CD4-positive, CD25-positive, alpha-beta regulatory T cell (primary cell): ENCODE measurements at regions not wholly inside any gene's neighbourhood (a gene's known extent, or its start where the extent isn't known, plus 50 kb on each side); places are given as distances from the start of the nearest gene placed in this dataset.

Experiments used
- ATAC-seq, 2 donors: fragments of 150-1000 bp; cut with Tn5 transposase; one replicate each; pipeline ENCODE4 v1.10.0; 2021; ENCODE audit warnings: low read depth in 2 of 2, moderate number of reproducible peaks in 2 of 2, moderate library complexity in 1 of 2
- DNase-seq, 3 donors: peaks; one replicate each; pipeline versions ENCODE4 v3.0.0 to v3.0.0-alpha.2; 2012 to 2022; ENCODE audit warnings: mixed read lengths in 1 of 3
- H3K27ac ChIP-seq: one replicate; pipeline ENCODE4 v1.7.0; 2013; ENCODE audit warnings: mild to moderate bottlenecking, low read length; ENCODE audit not compliant: insufficient read depth, poor library complexity, severe bottlenecking
- H3K27me3 ChIP-seq: one replicate; pipeline ENCODE4 v1.7.0; 2013; ENCODE audit warnings: low read length; ENCODE audit not compliant: control insufficient read depth, insufficient read depth
- H3K36me3 ChIP-seq: one replicate; pipeline ENCODE4 v1.7.0; 2013; ENCODE audit warnings: mild to moderate bottlenecking, low read length, moderate library complexity; ENCODE audit not compliant: control insufficient read depth, insufficient read depth
- H3K4me1 ChIP-seq: 2 replicates; pipeline ENCODE4 v1.7.0; 2013; ENCODE audit warnings: mild to moderate bottlenecking, low read length; ENCODE audit not compliant: insufficient read depth, control insufficient read depth, poor library complexity, severe bottlenecking
- H3K4me3 ChIP-seq: one replicate; pipeline ENCODE4 v1.7.0; 2013; ENCODE audit warnings: low read depth, mild to moderate bottlenecking, low read length, moderate library complexity
- H3K9me3 ChIP-seq, 2 experiments: 1 replicate in 1 of 2; 2 replicates in 1 of 2; pipeline ENCODE4 v1.7.0; 2013; ENCODE audit warnings: low read length in 2 of 2, mild to moderate bottlenecking in 1 of 2, moderate library complexity in 1 of 2; ENCODE audit not compliant: control insufficient read depth in 2 of 2
- H3K27ac Mint-ChIP-seq, 3 donors: one replicate each; pipeline ENCODE4 v1.8.0; 2020 to 2022; ENCODE audit warnings: mild to moderate bottlenecking in 3 of 3, mixed read lengths in 3 of 3, moderate library complexity in 2 of 3
- H3K27me3 Mint-ChIP-seq: one replicate; pipeline ENCODE4 v1.8.0; 2022; ENCODE audit warnings: mild to moderate bottlenecking, mixed read lengths
- H3K36me3 Mint-ChIP-seq: one replicate; pipeline ENCODE4 v1.8.0; 2020; ENCODE audit warnings: mixed read lengths
- H3K4me1 Mint-ChIP-seq, 4 donors: one replicate each; pipeline ENCODE4 v1.8.0; 2020 to 2022; ENCODE audit warnings: mixed read lengths in 4 of 4, mild to moderate bottlenecking in 1 of 4
- H3K4me3 Mint-ChIP-seq, 4 donors: one replicate each; pipeline ENCODE4 v1.8.0; 2020 to 2022; ENCODE audit warnings: mild to moderate bottlenecking in 4 of 4, mixed read lengths in 4 of 4, moderate library complexity in 3 of 4
- H3K9me3 Mint-ChIP-seq, 7 donors: one replicate each; pipeline ENCODE4 v1.8.0; 2020 to 2022; ENCODE audit warnings: mixed read lengths in 7 of 7, mild to moderate bottlenecking in 3 of 7, moderate library complexity in 2 of 7

GRCh38 chr4:11741190-11741652, 312.5 kb upstream of the HS3ST1 start:
- Histone ChIP-seq H3K27me3 (no peaks in the 10 kb centered on the region), H3K27ac (no peak overlapping the region), H3K4me3 (no peak overlapping the region), H3K9me3 (no peaks in the 10 kb centered on the region), H3K36me3 (no peaks in the 10 kb centered on the region), H3K4me1 (no peaks in the 10 kb centered on the region)
- Mint-ChIP-seq H3K36me3 (no peaks in the 10 kb centered on the region), H3K9me3 (peaks cover 0 to 3% (median 0%) of the 10 kb centered on the region in 7 donors), H3K27ac (no peak overlapping the region), H3K27me3 (no peaks in the 10 kb centered on the region), H3K4me1 (no peaks in the 10 kb centered on the region), H3K4me3 (no peak overlapping the region)
- DNase-seq (no peak), ATAC-seq (no peak)

GRCh38 chr4:11739992-11740391, 311.3 kb upstream of the HS3ST1 start:
- H3K27me3 ChIP-seq = no peaks in the 10 kb centered on the region
- Mint-ChIP-seq H3K4me3 (no peak overlapping the region), H3K27ac (no peak overlapping the region), H3K9me3 (peaks cover 0 to 3% (median 0%) of the 10 kb centered on the region in 7 donors), H3K36me3 (no peaks in the 10 kb centered on the region), H3K27me3 (no peaks in the 10 kb centered on the region), H3K4me1 (no peaks in the 10 kb centered on the region)
- H3K4me1 ChIP-seq = no peaks in the 10 kb centered on the region
- H3K4me3 ChIP-seq = no peak overlapping the region
- no peaks in the 10 kb centered on the region for H3K9me3 ChIP-seq
- H3K36me3 ChIP-seq = no peaks in the 10 kb centered on the region
- no peak overlapping the region for H3K27ac ChIP-seq
- ATAC-seq (no peak), DNase-seq (no peak)

GRCh38 chr4:11736978-11737377, 308.3 kb upstream of the HS3ST1 start:
- H3K4me3 ChIP-seq = no peak overlapping the region
- no peak overlapping the region for H3K27ac ChIP-seq
- H3K36me3 ChIP-seq = no peaks in the 10 kb centered on the region
- no peaks in the 10 kb centered on the region for H3K27me3 ChIP-seq
- Mint-ChIP-seq H3K27me3 (no peaks in the 10 kb centered on the region), H3K36me3 (no peaks in the 10 kb centered on the region), H3K4me1 (no peaks in the 10 kb centered on the region), H3K27ac (no peak overlapping the region), H3K9me3 (peaks cover 0 to 3% (median 0%) of the 10 kb centered on the region in 7 donors), H3K4me3 (no peak overlapping the region)
- H3K9me3 ChIP-seq = no peaks in the 10 kb centered on the region
- DNase-seq (no peak), ATAC-seq (no peak)
- no peaks in the 10 kb centered on the region for H3K4me1 ChIP-seq

GRCh38 chr4:11735651-11736050, 307.0 kb upstream of the HS3ST1 start:
- H3K27ac ChIP-seq = no peak overlapping the region
- ATAC-seq = no peak
- no peaks in the 10 kb centered on the region for H3K4me1 ChIP-seq
- no peak overlapping the region for H3K4me3 ChIP-seq
- Mint-ChIP-seq H3K27ac (no peak overlapping the region), H3K9me3 (peaks cover 0 to 3% (median 0%) of the 10 kb centered on the region in 7 donors), H3K4me1 (no peaks in the 10 kb centered on the region), H3K27me3 (no peaks in the 10 kb centered on the region), H3K4me3 (no peak overlapping the region), H3K36me3 (no peaks in the 10 kb centered on the region)
- no peaks in the 10 kb centered on the region for H3K27me3 ChIP-seq
- H3K36me3 ChIP-seq = no peaks in the 10 kb centered on the region
- DNase-seq = no peak
- no peaks in the 10 kb centered on the region for H3K9me3 ChIP-seq

GRCh38 chr4:11732155-11732554, 303.5 kb upstream of the HS3ST1 start:
- H3K27me3 Mint-ChIP-seq = no peaks in the 10 kb centered on the region
- no peak overlapping the region for H3K4me3 Mint-ChIP-seq
- no peaks in the 10 kb centered on the region for H3K36me3 ChIP-seq
- H3K9me3 Mint-ChIP-seq = peaks cover 0 to 3% (median 0%) of the 10 kb centered on the region in 7 donors
- ATAC-seq = no peak
- no peak for DNase-seq
- no peak overlapping the region for H3K27ac ChIP-seq
- no peaks in the 10 kb centered on the region for H3K4me1 Mint-ChIP-seq
- no peaks in the 10 kb centered on the region for H3K4me1 ChIP-seq
- H3K4me3 ChIP-seq = no peak overlapping the region
- no peaks in the 10 kb centered on the region for H3K9me3 ChIP-seq
- H3K27me3 ChIP-seq = no peaks in the 10 kb centered on the region
- H3K36me3 Mint-ChIP-seq = no peaks in the 10 kb centered on the region
- no peak overlapping the region for H3K27ac Mint-ChIP-seq

GRCh38 chr4:11730545-11730944, 301.9 kb upstream of the HS3ST1 start:
- no peak for ATAC-seq
- H3K36me3 ChIP-seq = no peaks in the 10 kb centered on the region
- H3K4me3 Mint-ChIP-seq = no peak overlapping the region

GRCh38 chr4:11729548-11729947, 300.9 kb upstream of the HS3ST1 start:
- peaks cover 0 to 3% (median 0%) of the 10 kb centered on the region in 7 donors for H3K9me3 Mint-ChIP-seq
- no peak overlapping the region for H3K4me3 ChIP-seq
- no peaks in the 10 kb centered on the region for H3K4me1 ChIP-seq
- no peaks in the 10 kb centered on the region for H3K36me3 Mint-ChIP-seq
- H3K27ac Mint-ChIP-seq = no peak overlapping the region
- no peak overlapping the region for H3K27ac ChIP-seq
- ATAC-seq (no peak), DNase-seq (no peak)
- H3K36me3 ChIP-seq = no peaks in the 10 kb centered on the region
- H3K4me3 Mint-ChIP-seq = no peak overlapping the region
- H3K9me3 ChIP-seq = no peaks in the 10 kb centered on the region
- H3K4me1 Mint-ChIP-seq = no peaks in the 10 kb centered on the region
- no peaks in the 10 kb centered on the region for H3K27me3 ChIP-seq
- no peaks in the 10 kb centered on the region for H3K27me3 Mint-ChIP-seq

More at GRCh38 chr4:11730545-11730944, 301.9 kb upstream of the HS3ST1 start:
- no peak overlapping the region for H3K27ac ChIP-seq
- no peaks in the 10 kb centered on the region for H3K4me1 ChIP-seq
- Mint-ChIP-seq H3K4me1 (no peaks in the 10 kb centered on the region), H3K27ac (peak overlapping the region in 1 of 3 donors; percentile 45), H3K27me3 (no peaks in the 10 kb centered on the region), H3K9me3 (peaks cover 0 to 3% (median 0%) of the 10 kb centered on the region in 7 donors), H3K36me3 (no peaks in the 10 kb centered on the region)
- no peak overlapping the region for H3K4me3 ChIP-seq
- no peak for DNase-seq
- H3K9me3 ChIP-seq = no peaks in the 10 kb centered on the region
- no peaks in the 10 kb centered on the region for H3K27me3 ChIP-seq

GRCh38 chr4:11727903-11728564, 299.3 kb upstream of the HS3ST1 start:
- H3K27me3 ChIP-seq = no peaks in the 10 kb centered on the region
- no peaks in the 10 kb centered on the region for H3K9me3 ChIP-seq
- no peak overlapping the region for H3K27ac ChIP-seq
- H3K27ac Mint-ChIP-seq = no peak overlapping the region
- H3K9me3 Mint-ChIP-seq = peaks cover 0 to 3% (median 0%) of the 10 kb centered on the region in 7 donors
- H3K4me1 Mint-ChIP-seq = no peaks in the 10 kb centered on the region
- H3K4me1 ChIP-seq = no peaks in the 10 kb centered on the region
- ATAC-seq = no peak
- H3K27me3 Mint-ChIP-seq = no peaks in the 10 kb centered on the region
- no peak for DNase-seq
- no peaks in the 10 kb centered on the region for H3K36me3 ChIP-seq
- no peaks in the 10 kb centered on the region for H3K36me3 Mint-ChIP-seq
- no peak overlapping the region for H3K4me3 Mint-ChIP-seq
- no peak overlapping the region for H3K4me3 ChIP-seq
